H1 (cell line): ENCODE measurements at regions not wholly inside any gene's neighbourhood (a gene's known extent, or its start where the extent isn't known, plus 50 kb on each side); places are given as distances from the start of the nearest gene placed in this dataset.

Experiments
- BACH1 ChIP-seq: IDR thresholded peaks from 2 replicates; pipeline ENCODE4 v1.6.1; 2012; ENCODE audit warnings: low read length, improper control_type of control experiment
- EZH2 ChIP-seq: fragments of 200-600 bp; sonication (generic); IDR thresholded peaks from 2 replicates; pipeline ENCODE4 v1.7.1; 2012; ENCODE audit warnings: low read depth, mild to moderate bottlenecking, moderate library complexity, low read length, inconsistent platforms; ENCODE audit not compliant: severe bottlenecking
- GABPA ChIP-seq: IDR thresholded peaks from 2 replicates; pipeline ENCODE4 v1.6.1; 2011; ENCODE audit warnings: mild to moderate bottlenecking, low read length, moderate library complexity, borderline replicate concordance; ENCODE audit not compliant: insufficient read depth
- HDAC2 ChIP-seq, 2 experiments: fragments of 300-600 bp in 1 of 2; sonication (generic) in 1 of 2; IDR thresholded peaks; 2 replicates each; pipeline ENCODE4 v1.6.1; 2011 to 2012; ENCODE audit warnings: low read depth in 2 of 2, low read length in 2 of 2, mild to moderate bottlenecking in 2 of 2, moderate library complexity in 2 of 2, borderline replicate concordance in 1 of 2, inconsistent platforms in 1 of 2
- JUND ChIP-seq: IDR thresholded peaks from 2 replicates; pipeline ENCODE4 v1.6.1; 2011; ENCODE audit warnings: mild to moderate bottlenecking, improper control_type of control experiment, low read length
- NANOG ChIP-seq: IDR thresholded peaks from 2 replicates; pipeline ENCODE4 v1.6.1; 2011; ENCODE audit warnings: low read length, low read depth, mild to moderate bottlenecking, inconsistent platforms; ENCODE audit not compliant: insufficient read depth, poor library complexity, severe bottlenecking
- RBBP5 ChIP-seq: IDR thresholded peaks from 2 replicates; pipeline ENCODE4 v1.7.1; 2012; ENCODE audit warnings: low read depth, mild to moderate bottlenecking, inconsistent platforms, low read length, moderate library complexity, borderline replicate concordance
- RNF2 ChIP-seq: fragments of 200-900, 300-1000 bp; sonication (generic); IDR thresholded peaks from 2 replicates; pipeline ENCODE4 v1.7.1; 2016; ENCODE audit warnings: borderline replicate concordance, low read depth, mild to moderate bottlenecking, antibody characterized with exemption, low read length; ENCODE audit not compliant: poor library complexity, severe bottlenecking; ENCODE audit errors: missing control alignments
- SP1 ChIP-seq: IDR thresholded peaks from 2 replicates; pipeline ENCODE4 v1.6.1; 2011; ENCODE audit warnings: low read depth, low read length
- SP2 ChIP-seq: IDR thresholded peaks from 2 replicates; pipeline ENCODE4 v1.6.1; 2012; ENCODE audit warnings: mild to moderate bottlenecking, low read length, inconsistent platforms
- TEAD4 ChIP-seq: IDR thresholded peaks from 2 replicates; pipeline ENCODE4 v1.6.1; 2012; ENCODE audit warnings: low read depth, low read length, inconsistent platforms, mixed read lengths

DNA sequence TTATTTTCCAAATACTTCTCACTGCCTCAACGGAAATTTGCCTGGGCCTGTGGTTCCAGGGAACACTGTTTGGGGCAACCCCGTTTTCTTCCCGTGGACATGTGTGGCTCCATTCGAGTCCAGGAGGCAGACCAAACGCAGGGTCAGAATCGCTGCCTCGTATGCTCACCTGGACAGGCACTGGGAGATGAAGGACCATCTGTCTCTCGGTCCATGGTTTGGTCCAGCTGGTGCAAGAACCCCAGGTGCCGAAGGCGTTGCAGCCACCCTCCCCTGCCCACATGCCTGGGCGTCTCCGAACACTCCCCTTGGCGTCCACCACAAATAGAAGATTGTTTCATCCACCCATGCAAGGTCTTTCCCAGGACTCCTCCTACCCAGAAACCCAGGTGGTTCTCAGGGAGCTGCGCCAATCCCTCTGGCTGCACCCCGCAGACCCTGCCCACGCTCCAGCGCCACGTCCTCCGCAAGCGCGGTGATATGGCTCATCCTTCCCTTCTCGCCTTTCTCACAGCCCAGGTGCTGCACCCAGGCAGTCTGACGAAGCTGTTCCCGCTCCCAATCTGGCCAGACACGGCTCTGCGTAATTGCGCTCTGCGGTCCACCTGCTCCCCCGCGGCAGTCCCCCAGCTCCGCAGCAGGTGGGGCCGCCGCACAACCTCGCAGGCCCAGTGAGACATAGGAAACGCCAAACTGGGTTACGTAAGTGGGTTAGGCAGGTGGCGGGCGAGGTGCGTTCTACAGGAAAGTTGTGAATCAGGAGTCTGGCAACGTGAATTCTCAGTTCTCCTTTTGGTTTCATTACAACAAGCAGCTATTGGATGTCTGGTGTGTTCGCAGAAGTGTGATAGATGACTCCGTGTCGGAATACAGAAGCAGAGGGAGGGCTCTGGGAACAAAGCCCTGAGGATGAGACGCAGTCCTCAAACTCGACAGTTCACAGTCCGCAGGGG lies 146.2 kb upstream of the ECI2 start (continued):
- no peak for TF ChIP-seq JUND
- no peak for TF ChIP-seq GABPA
- no peak for TF ChIP-seq RBBP5
- TF ChIP-seq SP1, result no peak
- no peak for TF ChIP-seq RNF2
- no peak for TF ChIP-seq NANOG
- 0 out of 4 replicates have a peak, but pooled peaks of 1 of the 2 experiments have one; percentile 2 for TF ChIP-seq HDAC2 (IDR thresholded peaks at IDR 0.05; ENCODE audit: borderline replicate concordance in 1 of 2, low read depth in 2 of 2, low read length in 2 of 2)
- no peak for TF ChIP-seq TEAD4
- TF ChIP-seq SP2, result no peak
- TF ChIP-seq BACH1, result no peak
- peak; percentile 33 for TF ChIP-seq EZH2
